Upper lobe of left lung (tissue), 6 donors: ENCODE measurements at regions not wholly inside any gene's neighbourhood (a gene's known extent, or its start where the extent isn't known, plus 50 kb on each side); places are given as distances from the start of the nearest gene placed in this dataset.

Experiments
- ATAC-seq, 2 donors: fragments of 200-7000 bp; cut with Tn5 transposase; one replicate each; pipeline ENCODE4 v1.9.1; 2022; ENCODE audit warnings: mild to moderate bottlenecking in 2 of 2, moderate library complexity in 2 of 2; ENCODE audit not compliant: low FRiP score in 2 of 2
- DNase-seq, 2 donors: peaks; one replicate each; pipeline ENCODE4 v3.0.0-alpha.2; 2019 to 2020
- H3K27ac ChIP-seq, 4 donors: fragments of 200-600 bp; sonication (generic); one replicate each; pipeline ENCODE4 v1.5.1; 2016 to 2019
- H3K27me3 ChIP-seq, 4 donors: fragments of 200-600 bp; sonication (generic); one replicate each; pipeline ENCODE4 v1.5.1; 2017 to 2019
- H3K36me3 ChIP-seq, 4 donors: fragments of 200-600 bp; sonication (generic); one replicate each; pipeline ENCODE4 v1.5.1; 2016 to 2019
- H3K4me1 ChIP-seq, 4 donors: fragments of 200-600 bp; sonication (generic); one replicate each; pipeline ENCODE4 v1.5.1; 2018 to 2019
- H3K4me3 ChIP-seq, 4 donors: fragments of 200-600 bp; sonication (generic); one replicate each; pipeline ENCODE4 v1.5.1; 2017 to 2019; ENCODE audit warnings: mild to moderate bottlenecking in 2 of 4, moderate library complexity in 1 of 4
- H3K9me3 ChIP-seq, 4 donors: fragments of 200-600 bp; sonication (generic); one replicate each; pipeline ENCODE4 v1.5.1; 2018 to 2019
- EP300 ChIP-seq, 4 donors: sonication (generic); formaldehyde crosslinking; IDR thresholded peaks; one replicate each; pipeline ENCODE4 v1.5.1; 2017; ENCODE audit warnings: antibody characterized with exemption in 4 of 4, control low read depth in 2 of 4
- POLR2A ChIP-seq, 4 donors: fragments of 450-650 bp; IDR thresholded peaks; one replicate each; pipeline ENCODE4 v1.5.1; 2016 to 2017; ENCODE audit warnings: antibody characterized with exemption in 4 of 4, mild to moderate bottlenecking in 2 of 4
- POLR2AphosphoS5 ChIP-seq, 2 donors: sonication (generic); formaldehyde crosslinking; IDR thresholded peaks; one replicate each; pipeline ENCODE4 v1.5.1; 2017; ENCODE audit warnings: antibody characterized with exemption in 2 of 2
- WGBS, 2 donors: methylation state at CpG; one replicate each; pipeline ENCODE4 v1.1.5; 2017 to 2018; 5-methylcytosine and 5-hydroxymethylcytosine counted together
- TF ChIP-seq, protein P1 (sequence below), 6 experiments: fragments of 450-650 bp in 4 of 6; fragments of 200-600 bp in 2 of 6; sonication (generic) in 2 of 6; IDR thresholded peaks; one replicate each; pipeline ENCODE4 v1.5.1; 2016 to 2019; ENCODE audit warnings: antibody characterized with exemption in 6 of 6
- donor health status: DM: no; HTN: no; CAD: no; lungs with moderate emphysema.
- donor health status: DM: no; HTN: yes; CAD: no; lungs with severe emphysema.

DNA sequence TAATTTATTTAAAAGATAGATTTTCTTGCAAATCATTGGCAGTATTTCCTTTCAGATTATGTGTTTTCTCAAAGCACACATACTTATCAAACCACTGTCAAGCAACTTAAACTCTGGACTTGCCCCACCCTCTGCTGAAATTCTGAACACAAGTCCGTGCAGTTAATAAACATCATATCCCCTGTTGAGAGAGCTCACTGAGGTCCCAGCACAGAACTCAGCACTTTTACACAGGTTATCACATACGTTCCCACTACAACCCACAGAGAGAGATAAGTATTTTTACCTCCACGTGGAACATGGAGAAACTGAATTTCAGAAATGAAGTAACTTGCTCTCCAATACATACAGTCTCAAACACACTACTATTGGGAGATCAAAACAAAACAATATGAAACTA lies 267.6 kb upstream of the IGF1R start:
- 75 to 87% methylated on average over 3 of the region's 3 CpGs for WGBS, 2 donors
- TF ChIP-seq, protein P1, sequence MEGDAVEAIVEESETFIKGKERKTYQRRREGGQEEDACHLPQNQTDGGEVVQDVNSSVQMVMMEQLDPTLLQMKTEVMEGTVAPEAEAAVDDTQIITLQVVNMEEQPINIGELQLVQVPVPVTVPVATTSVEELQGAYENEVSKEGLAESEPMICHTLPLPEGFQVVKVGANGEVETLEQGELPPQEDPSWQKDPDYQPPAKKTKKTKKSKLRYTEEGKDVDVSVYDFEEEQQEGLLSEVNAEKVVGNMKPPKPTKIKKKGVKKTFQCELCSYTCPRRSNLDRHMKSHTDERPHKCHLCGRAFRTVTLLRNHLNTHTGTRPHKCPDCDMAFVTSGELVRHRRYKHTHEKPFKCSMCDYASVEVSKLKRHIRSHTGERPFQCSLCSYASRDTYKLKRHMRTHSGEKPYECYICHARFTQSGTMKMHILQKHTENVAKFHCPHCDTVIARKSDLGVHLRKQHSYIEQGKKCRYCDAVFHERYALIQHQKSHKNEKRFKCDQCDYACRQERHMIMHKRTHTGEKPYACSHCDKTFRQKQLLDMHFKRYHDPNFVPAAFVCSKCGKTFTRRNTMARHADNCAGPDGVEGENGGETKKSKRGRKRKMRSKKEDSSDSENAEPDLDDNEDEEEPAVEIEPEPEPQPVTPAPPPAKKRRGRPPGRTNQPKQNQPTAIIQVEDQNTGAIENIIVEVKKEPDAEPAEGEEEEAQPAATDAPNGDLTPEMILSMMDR (IDR thresholded peaks at IDR 0.05), result no peak
- TF ChIP-seq POLR2AphosphoS5 (IDR thresholded peaks at IDR 0.05), result no peak
- no peak for TF ChIP-seq EP300 (IDR thresholded peaks at IDR 0.05)
- TF ChIP-seq POLR2A (IDR thresholded peaks at IDR 0.05), result no peak
- no peaks in the 10 kb centered on the region for H3K36me3 ChIP-seq

DNA sequence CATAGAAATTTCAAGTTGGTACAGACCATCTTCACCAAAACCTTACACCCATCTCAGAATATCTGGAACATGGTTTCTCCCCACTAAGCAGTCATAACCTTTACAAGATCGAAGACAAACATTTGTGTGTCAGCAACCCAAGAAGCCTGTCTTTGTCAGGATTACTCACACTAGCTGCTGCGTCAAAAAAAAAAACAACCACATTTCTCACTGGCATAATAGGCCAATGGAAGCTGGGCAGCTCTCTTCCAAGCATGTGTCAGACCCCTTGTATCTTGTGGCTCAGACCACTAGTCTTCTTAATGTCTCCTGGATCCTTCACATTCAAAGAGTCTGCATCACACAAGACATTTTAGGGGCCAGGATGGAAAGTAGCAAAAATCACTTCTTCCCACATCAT lies 266.9 kb upstream of the IGF1R start:
- TF ChIP-seq POLR2A (IDR thresholded peaks at IDR 0.05) (no peak), EP300 (IDR thresholded peaks at IDR 0.05) (no peak), POLR2AphosphoS5 (IDR thresholded peaks at IDR 0.05) (no peak)
- TF ChIP-seq, protein P1 (IDR thresholded peaks at IDR 0.05), result no peak

More for the DNA sequence above, 267.6 kb upstream of the IGF1R start:
- Histone ChIP-seq H3K27ac (no peak overlapping the region), H3K4me1 (no peaks in the 10 kb centered on the region), H3K27me3 (no peaks in the 10 kb centered on the region), H3K4me3 (no peak overlapping the region), H3K9me3 (peaks cover 0 to 5% (median 0%) of the 10 kb centered on the region in 4 donors)
- DNase-seq (no peak), ATAC-seq (no peak)

DNA sequence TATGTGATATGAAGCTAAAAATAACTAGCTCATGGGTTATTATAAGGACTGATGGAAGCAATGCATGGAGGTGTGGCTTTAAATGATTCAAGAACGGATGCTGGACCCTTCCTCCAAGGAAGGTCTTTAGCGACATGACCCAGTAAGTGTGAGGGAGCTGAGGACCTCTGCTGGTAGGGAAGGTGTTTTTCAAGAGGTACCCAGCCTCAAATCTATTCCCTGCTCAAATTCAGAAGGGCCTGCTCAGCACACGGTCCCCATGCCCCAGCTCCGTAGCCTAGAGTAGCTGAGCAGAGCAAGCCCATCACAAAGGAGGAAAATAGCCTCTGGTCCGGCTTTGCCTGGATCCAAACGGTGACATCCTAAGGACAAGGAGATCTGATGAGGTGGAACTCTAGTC lies 266.2 kb upstream of the IGF1R start:
- TF ChIP-seq, protein P1 (IDR thresholded peaks at IDR 0.05), result no peak
- TF ChIP-seq POLR2AphosphoS5 (IDR thresholded peaks at IDR 0.05), result no peak
- no peak for TF ChIP-seq POLR2A (IDR thresholded peaks at IDR 0.05)
- no peak for TF ChIP-seq EP300 (IDR thresholded peaks at IDR 0.05)
- H3K9me3 ChIP-seq, result peaks cover 0 to 5% (median 0%) of the 10 kb centered on the region in 4 donors
- no peaks in the 10 kb centered on the region for H3K4me1 ChIP-seq
- no peak overlapping the region for H3K4me3 ChIP-seq
- no peaks in the 10 kb centered on the region for H3K36me3 ChIP-seq
- no peak overlapping the region for H3K27ac ChIP-seq
- ATAC-seq (no peak), DNase-seq (no peak)
- WGBS, 2 donors, result 60 to 62% methylated on average over 5 to 6 of the region's 6 CpGs
- no peaks in the 10 kb centered on the region for H3K27me3 ChIP-seq

More for the DNA sequence above, 266.9 kb upstream of the IGF1R start:
- H3K36me3 ChIP-seq, result no peaks in the 10 kb centered on the region
- H3K27ac ChIP-seq, result no peak overlapping the region
- ATAC-seq, result no peak
- H3K27me3 ChIP-seq, result no peaks in the 10 kb centered on the region
- no peak overlapping the region for H3K4me3 ChIP-seq
- peaks cover 0 to 5% (median 0%) of the 10 kb centered on the region in 4 donors for H3K9me3 ChIP-seq
- DNase-seq, result no peak
- H3K4me1 ChIP-seq, result no peaks in the 10 kb centered on the region
- WGBS, 2 donors, result 85 to 90% methylated on average over 2 of the region's 2 CpGs

DNA sequence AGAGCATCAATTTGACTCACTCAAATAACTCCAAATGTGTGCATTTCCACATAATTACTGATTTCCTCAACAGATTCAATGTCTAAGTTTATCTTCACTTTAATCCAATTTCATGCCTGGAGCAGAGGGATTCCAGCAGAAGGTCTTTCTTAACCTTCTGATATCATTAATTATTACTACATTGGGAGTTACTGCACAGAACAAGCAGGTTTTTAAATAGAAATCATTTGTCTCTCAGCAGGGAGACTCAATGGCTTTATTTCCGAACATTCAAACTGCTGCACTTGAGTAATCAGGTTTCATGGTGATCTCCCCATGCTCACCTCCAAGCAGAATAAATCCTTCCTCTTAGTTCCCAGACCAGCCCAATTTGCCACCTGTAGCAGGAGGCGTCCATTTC lies 264.8 kb upstream of the IGF1R start:
- ATAC-seq (no peak), DNase-seq (no peak)
- H3K36me3 ChIP-seq, result no peaks in the 10 kb centered on the region
- peaks cover 0 to 5% (median 0%) of the 10 kb centered on the region in 4 donors for H3K9me3 ChIP-seq
- whole genome bisulfite sequencing, 2 donors, result 81 to 84% methylated on average over 2 of the region's 2 CpGs
- no peaks in the 10 kb centered on the region for H3K27me3 ChIP-seq
- no peak overlapping the region for H3K27ac ChIP-seq
- H3K4me3 ChIP-seq, result no peak overlapping the region
- TF ChIP-seq EP300 (IDR thresholded peaks at IDR 0.05) (no peak), POLR2AphosphoS5 (IDR thresholded peaks at IDR 0.05) (no peak), POLR2A (IDR thresholded peaks at IDR 0.05) (no peak)
- TF ChIP-seq, protein P1 (IDR thresholded peaks at IDR 0.05), result no peak
- H3K4me1 ChIP-seq, result no peaks in the 10 kb centered on the region

DNA sequence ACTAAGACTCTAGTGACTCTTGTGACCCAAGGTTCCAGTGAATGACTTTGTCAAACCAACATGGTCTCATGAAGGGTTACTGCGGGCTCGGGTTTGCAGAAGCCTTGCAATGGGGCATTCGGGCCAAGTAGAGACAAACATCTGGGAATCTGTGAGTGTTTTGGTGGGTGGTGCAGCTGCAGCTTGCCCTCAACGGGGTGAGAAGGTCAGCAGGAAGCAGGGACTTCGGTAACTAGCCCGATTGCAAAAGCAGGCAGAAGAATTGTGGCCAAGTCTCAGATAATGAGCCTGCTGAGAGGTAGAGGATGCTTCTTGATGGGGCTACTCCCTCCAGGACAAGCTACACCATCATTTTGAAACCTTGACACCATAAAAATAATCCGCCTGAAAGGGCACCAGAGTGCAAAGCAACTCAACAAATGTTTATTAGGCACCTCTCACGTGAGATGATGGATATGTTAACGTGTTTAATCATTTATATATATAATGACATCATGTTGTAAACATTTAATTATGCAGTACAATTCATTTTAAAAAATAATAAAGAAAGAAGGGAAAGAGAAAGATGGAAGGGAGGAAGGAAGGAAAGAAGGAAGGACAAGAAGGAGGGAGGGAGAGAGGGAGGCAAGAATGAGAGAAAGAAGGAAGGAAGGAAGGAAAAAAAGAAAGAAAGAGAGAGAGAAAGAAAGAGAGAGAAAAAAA lies 263.9 kb upstream of the IGF1R start:
- 43 to 47% methylated on average over 9 of the region's 9 CpGs for WGBS, 2 donors
- DNase-seq, result no peak
- H3K4me3 ChIP-seq, result no peak overlapping the region
- H3K27ac ChIP-seq, result no peak overlapping the region
- ATAC-seq, result no peak
- no peaks in the 10 kb centered on the region for H3K9me3 ChIP-seq
- H3K4me1 ChIP-seq, result no peaks in the 10 kb centered on the region
- TF ChIP-seq POLR2AphosphoS5 (IDR thresholded peaks at IDR 0.05) (no peak), EP300 (IDR thresholded peaks at IDR 0.05) (no peak)
- TF ChIP-seq, protein P1 (IDR thresholded peaks at IDR 0.05), result no peak
- no peaks in the 10 kb centered on the region for H3K36me3 ChIP-seq
- H3K27me3 ChIP-seq, result no peaks in the 10 kb centered on the region
